H9 (cell line): ENCODE measurements at regions not wholly inside any gene's neighbourhood (a gene's known extent, or its start where the extent isn't known, plus 50 kb on each side); places are given as distances from the start of the nearest gene placed in this dataset.
"Not testable (repeated sequence)": the region's sequence is repeated elsewhere in the genome, so short reads cannot be mapped to it uniquely, and the experiment has no call there.

Experiments used
- DNase-seq: peaks from one replicate; pipeline ENCODE4 v3.0.0-alpha.2; 2017
- H2AFZ ChIP-seq: one replicate; pipeline ENCODE4 v1.6.1; 2013; ENCODE audit warnings: mild to moderate bottlenecking, low read length, control low read depth, moderate library complexity
- H2AK5ac ChIP-seq: 2 replicates; pipeline ENCODE4 v1.6.1; 2013; ENCODE audit warnings: low read length, control low read depth, mixed read lengths; ENCODE audit not compliant: insufficient read length
- H2BK120ac ChIP-seq: one replicate; pipeline ENCODE4 v1.6.1; 2013; ENCODE audit warnings: low read depth, mild to moderate bottlenecking, low read length, control low read depth, inconsistent platforms; ENCODE audit not compliant: poor library complexity, severe bottlenecking
- H2BK12ac ChIP-seq: 2 replicates; pipeline ENCODE4 v1.6.1; 2013; ENCODE audit warnings: low read length, control low read depth, mixed read lengths, low read depth; ENCODE audit not compliant: insufficient read length
- H2BK15ac ChIP-seq: 2 replicates; pipeline ENCODE4 v1.6.1; 2013; ENCODE audit warnings: low read depth, low read length, control low read depth
- H2BK20ac ChIP-seq: one replicate; pipeline ENCODE4 v1.6.1; 2013; ENCODE audit warnings: low read depth, mild to moderate bottlenecking, low read length, control low read depth, inconsistent platforms; ENCODE audit not compliant: poor library complexity, severe bottlenecking
- H2BK5ac ChIP-seq: 2 replicates; pipeline ENCODE4 v1.6.1; 2013; ENCODE audit warnings: low read length, control low read depth, mixed read lengths; ENCODE audit not compliant: insufficient read length
- H3K14ac ChIP-seq: 2 replicates; pipeline ENCODE4 v1.6.1; 2013; ENCODE audit warnings: low read length, control low read depth; ENCODE audit not compliant: insufficient read depth
- H3K18ac ChIP-seq: 2 replicates; pipeline ENCODE4 v1.6.1; 2013; ENCODE audit warnings: low read depth, mild to moderate bottlenecking, mixed read lengths, low read length, control low read depth; ENCODE audit not compliant: insufficient read length
- H3K23ac ChIP-seq: 2 replicates; pipeline ENCODE4 v1.6.1; 2013; ENCODE audit warnings: low read length, control low read depth, mixed read lengths, low read depth; ENCODE audit not compliant: insufficient read length
- H3K23me2 ChIP-seq: 2 replicates; pipeline ENCODE4 v1.6.1; 2013; ENCODE audit warnings: low read depth, mild to moderate bottlenecking, mixed read lengths, low read length, control low read depth; ENCODE audit not compliant: insufficient read length, poor library complexity, severe bottlenecking
- H3K27ac ChIP-seq: 2 replicates; pipeline ENCODE4 v1.5.1; 2013; ENCODE audit warnings: low read length, control low read depth, mixed read lengths, low read depth; ENCODE audit not compliant: insufficient read length
- H3K27me3 ChIP-seq: 2 replicates; pipeline ENCODE4 v1.6.1; 2013; ENCODE audit warnings: low read length, control low read depth, inconsistent platforms; ENCODE audit not compliant: insufficient read depth
- H3K4ac ChIP-seq: 2 replicates; pipeline ENCODE4 v1.6.1; 2013; ENCODE audit warnings: low read depth, mild to moderate bottlenecking, control low read depth, inconsistent platforms, low read length, moderate library complexity
- H3K4me1 ChIP-seq: 2 replicates; pipeline ENCODE4 v1.6.1; 2013; ENCODE audit warnings: low read length, control low read depth, inconsistent platforms; ENCODE audit not compliant: insufficient read depth
- H3K4me2 ChIP-seq: 2 replicates; pipeline ENCODE4 v1.6.1; 2013; ENCODE audit warnings: low read length, control low read depth, mixed read lengths; ENCODE audit not compliant: insufficient read length, insufficient read depth
- H3K56ac ChIP-seq: 2 replicates; pipeline ENCODE4 v1.6.1; 2013; ENCODE audit warnings: low read depth, mild to moderate bottlenecking, mixed read lengths, low read length, control low read depth; ENCODE audit not compliant: insufficient read length
- H3K79me1 ChIP-seq: 2 replicates; pipeline ENCODE4 v1.6.1; 2013; ENCODE audit warnings: low read depth, mild to moderate bottlenecking, moderate library complexity, low read length, control low read depth, inconsistent platforms; ENCODE audit not compliant: insufficient read depth, poor library complexity, severe bottlenecking
- H3K79me2 ChIP-seq: 2 replicates; pipeline ENCODE4 v1.6.1; 2013; ENCODE audit warnings: low read length, control low read depth, inconsistent platforms; ENCODE audit not compliant: insufficient read depth
- H3K9ac ChIP-seq: 2 replicates; pipeline ENCODE4 v1.6.1; 2013; ENCODE audit warnings: low read length, control low read depth, mixed read lengths; ENCODE audit not compliant: insufficient read length; ENCODE audit errors: extremely low read depth
- H3K9me3 ChIP-seq: one replicate; pipeline ENCODE4 v1.6.1; 2013; ENCODE audit warnings: low read depth, low read length, inconsistent platforms; ENCODE audit not compliant: control insufficient read depth
- H3T11ph ChIP-seq: one replicate; pipeline ENCODE4 v1.6.1; 2013; ENCODE audit warnings: mild to moderate bottlenecking, low read length, control low read depth, inconsistent platforms
- H4K20me1 ChIP-seq: one replicate; pipeline ENCODE4 v1.6.1; 2013; ENCODE audit not compliant: control insufficient read depth, insufficient read length, insufficient read depth
- H4K5ac ChIP-seq: 2 replicates; pipeline ENCODE4 v1.6.1; 2013; ENCODE audit warnings: low read depth, mild to moderate bottlenecking, mixed read lengths, low read length, control low read depth; ENCODE audit not compliant: insufficient read length
- H4K8ac ChIP-seq: replicated peaks from 2 replicates; pipeline ENCODE4 v1.6.1; 2013; ENCODE audit warnings: low read length, control low read depth, mixed read lengths, low read depth; ENCODE audit not compliant: insufficient read length
- H4K91ac ChIP-seq: 2 replicates; pipeline ENCODE4 v1.6.1; 2013; ENCODE audit warnings: low read depth, mild to moderate bottlenecking, moderate library complexity, mixed read lengths, low read length, control low read depth; ENCODE audit not compliant: insufficient read length
- H3K27ac Mint-ChIP-seq, 3 experiments: 2 replicates in 2 of 3; 3 replicates in 1 of 3; pipeline ENCODE4 v1.8.0; 2020 to 2021; ENCODE audit warnings: mixed read lengths in 3 of 3, mild to moderate bottlenecking in 1 of 3, moderate library complexity in 1 of 3
- H3K27me3 Mint-ChIP-seq: 2 replicates; pipeline ENCODE4 v1.8.0; 2021; ENCODE audit warnings: low read depth, mild to moderate bottlenecking, moderate library complexity, mixed read lengths
- H3K36me3 Mint-ChIP-seq, 3 experiments: 2 replicates in 2 of 3; 3 replicates in 1 of 3; pipeline ENCODE4 v1.8.0; 2020 to 2021; ENCODE audit warnings: low read depth in 3 of 3, mixed read lengths in 3 of 3; ENCODE audit not compliant: insufficient read depth in 1 of 3
- H3K4me1 Mint-ChIP-seq, 2 experiments: 2 replicates each; pipeline ENCODE4 v1.8.0; 2020; ENCODE audit warnings: mixed read lengths in 2 of 2
- H3K4me3 Mint-ChIP-seq, 2 experiments: 2 replicates in 1 of 2; 3 replicates in 1 of 2; pipeline ENCODE4 v1.8.0; 2020 to 2021; ENCODE audit warnings: mild to moderate bottlenecking in 2 of 2, mixed read lengths in 2 of 2, moderate library complexity in 1 of 2
- H3K9me3 Mint-ChIP-seq, 2 experiments: 2 replicates in 1 of 2; 3 replicates in 1 of 2; pipeline ENCODE4 v1.8.0; 2020; ENCODE audit warnings: mild to moderate bottlenecking in 2 of 2, mixed read lengths in 2 of 2, moderate library complexity in 1 of 2
- WGBS: extraction: QIAGEN DNeasy Blood & Tissue Kit; methylation state at CpG from one replicate; pipeline ENCODE4 v1.1.7; 2013; ENCODE audit warnings: missing lambda C conversion rate, low lambda C conversion rate, mixed read lengths; ENCODE audit not compliant: insufficient read length; ENCODE audit errors: extremely low coverage; 5-methylcytosine and 5-hydroxymethylcytosine counted together
- TF ChIP-seq, protein P1 (sequence below): fragments of 200-600 bp; sonication (generic); conservative IDR thresholded peaks from 3 replicates; pipeline ENCODE4 v1.8.0; 2021; ENCODE audit warnings: antibody characterized with exemption, mild to moderate bottlenecking

DNA sequence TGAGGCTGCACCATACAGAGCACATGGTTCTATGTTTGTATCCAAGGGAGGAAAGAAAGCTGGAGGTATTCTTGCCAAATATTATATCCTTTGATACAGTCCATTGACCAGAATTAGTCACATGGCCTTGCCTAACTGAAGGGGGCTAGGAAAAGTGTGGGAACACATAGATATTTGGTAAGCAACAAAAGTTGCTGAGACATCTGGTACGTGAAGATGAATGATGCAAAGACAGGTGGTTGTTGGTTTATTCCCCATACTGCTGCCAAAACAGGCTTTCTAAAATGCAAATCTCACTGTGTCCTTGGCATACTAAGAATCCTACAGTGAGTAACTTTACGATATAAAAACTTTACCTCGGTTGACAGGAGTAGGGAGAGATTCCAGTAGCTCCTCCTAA is 162.2 kb downstream of the VGLL3 start:
- H3K9me3 ChIP-seq: no peaks in the 10 kb centered on the region
- TF ChIP-seq, protein P1, sequence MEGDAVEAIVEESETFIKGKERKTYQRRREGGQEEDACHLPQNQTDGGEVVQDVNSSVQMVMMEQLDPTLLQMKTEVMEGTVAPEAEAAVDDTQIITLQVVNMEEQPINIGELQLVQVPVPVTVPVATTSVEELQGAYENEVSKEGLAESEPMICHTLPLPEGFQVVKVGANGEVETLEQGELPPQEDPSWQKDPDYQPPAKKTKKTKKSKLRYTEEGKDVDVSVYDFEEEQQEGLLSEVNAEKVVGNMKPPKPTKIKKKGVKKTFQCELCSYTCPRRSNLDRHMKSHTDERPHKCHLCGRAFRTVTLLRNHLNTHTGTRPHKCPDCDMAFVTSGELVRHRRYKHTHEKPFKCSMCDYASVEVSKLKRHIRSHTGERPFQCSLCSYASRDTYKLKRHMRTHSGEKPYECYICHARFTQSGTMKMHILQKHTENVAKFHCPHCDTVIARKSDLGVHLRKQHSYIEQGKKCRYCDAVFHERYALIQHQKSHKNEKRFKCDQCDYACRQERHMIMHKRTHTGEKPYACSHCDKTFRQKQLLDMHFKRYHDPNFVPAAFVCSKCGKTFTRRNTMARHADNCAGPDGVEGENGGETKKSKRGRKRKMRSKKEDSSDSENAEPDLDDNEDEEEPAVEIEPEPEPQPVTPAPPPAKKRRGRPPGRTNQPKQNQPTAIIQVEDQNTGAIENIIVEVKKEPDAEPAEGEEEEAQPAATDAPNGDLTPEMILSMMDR: no peak
- no peaks in the 10 kb centered on the region for H3K79me1 ChIP-seq
- Mint-ChIP-seq H3K4me3 (no peak overlapping the region), H3K27me3 (no peaks in the 10 kb centered on the region), H3K9me3 (no peaks in the 10 kb centered on the region), H3K27ac (no peak overlapping the region), H3K4me1 (peaks cover 18% of the 10 kb centered on the region in 2 experiments), H3K36me3 (peaks cover 0 to 6% (median 0%) of the 10 kb centered on the region in 3 experiments; a peak in 2 of 7 replicates)
- H3K27me3 ChIP-seq: no peaks in the 10 kb centered on the region
- no peaks in the 10 kb centered on the region for H4K20me1 ChIP-seq
- H3K56ac ChIP-seq: no peak overlapping the region
- H2AK5ac ChIP-seq: no peak overlapping the region
- peaks cover 2% of the 10 kb centered on the region; the same call in 1 of the 2 replicates for H3K4me1 ChIP-seq
- no CpG with 5 or more reads among the region's 3 CpGs for WGBS
- H3T11ph ChIP-seq: no peak overlapping the region
- H2BK5ac ChIP-seq: no peak overlapping the region
- no peak overlapping the region for H4K8ac ChIP-seq
- no peak overlapping the region for H3K23ac ChIP-seq
- H3K23me2 ChIP-seq: no peaks in the 10 kb centered on the region
- no peak overlapping the region for H2AFZ ChIP-seq
- no peak overlapping the region for H2BK120ac ChIP-seq
- H2BK20ac ChIP-seq: no peak overlapping the region
- H3K4ac ChIP-seq: no peak overlapping the region
- no peak overlapping the region for H4K5ac ChIP-seq
- no peak overlapping the region for H3K9ac ChIP-seq
- H2BK12ac ChIP-seq: no peak overlapping the region
- no peak overlapping the region for H3K27ac ChIP-seq
- no peak for DNase-seq
- H4K91ac ChIP-seq: no peak overlapping the region
- H3K14ac ChIP-seq: no peak overlapping the region
- no peak overlapping the region for H3K4me2 ChIP-seq
- no peaks in the 10 kb centered on the region for H3K79me2 ChIP-seq
- H2BK15ac ChIP-seq: no peak overlapping the region
- H3K18ac ChIP-seq: no peak overlapping the region

GRCh38 chr3:86827582-86827981 is 163.4 kb downstream of the VGLL3 start:
- not testable (repeated sequence) for H3K23me2 ChIP-seq, H3K4me3 Mint-ChIP-seq, H3K23ac ChIP-seq, H3K27me3 ChIP-seq, H3T11ph ChIP-seq, H3K4ac ChIP-seq, H3K4me1 ChIP-seq, H3K79me1 ChIP-seq, H3K36me3 Mint-ChIP-seq, H2BK20ac ChIP-seq, H3K4me2 ChIP-seq, H4K20me1 ChIP-seq, H3K9me3 ChIP-seq, H3K18ac ChIP-seq, H3K27me3 Mint-ChIP-seq, H3K27ac Mint-ChIP-seq, H4K91ac ChIP-seq, H4K5ac ChIP-seq, H3K27ac ChIP-seq, H2BK120ac ChIP-seq, H3K9ac ChIP-seq, H3K14ac ChIP-seq, H2BK15ac ChIP-seq, H4K8ac ChIP-seq, H2AFZ ChIP-seq, H3K9me3 Mint-ChIP-seq, H2AK5ac ChIP-seq, H2BK12ac ChIP-seq, H3K56ac ChIP-seq, H2BK5ac ChIP-seq, H3K79me2 ChIP-seq, DNase-seq
- WGBS: no CpG with 5 or more reads among the region's 10 CpGs
- peaks cover 18% of the 10 kb centered on the region in 2 experiments for H3K4me1 Mint-ChIP-seq
